K562 (cell line): ENCODE measurements at regions not wholly inside any gene's neighbourhood (a gene's known extent, or its start where the extent isn't known, plus 50 kb on each side); places are given as distances from the start of the nearest gene placed in this dataset.
A peak's percentile ranks its signal among the peaks of the same experiment; 100 is the strongest.

Source experiments
- BACH1 ChIP-seq: fragments of 200-800 bp; sonication (Bioruptor generic); IDR thresholded peaks from 2 replicates; pipeline ENCODE4 v1.6.1; 2016; ENCODE audit warnings: missing genetic modification characterization, missing compliant biosample characterization
- BHLHE40 ChIP-seq: IDR thresholded peaks from 2 replicates; pipeline ENCODE4 v1.6.1; 2011; ENCODE audit warnings: low read length, improper control_type of control experiment
- BRD4 ChIP-seq: fragments of 200-600 bp; sonication (generic); IDR thresholded peaks from 2 replicates; pipeline ENCODE4 v1.6.1; 2017; ENCODE audit warnings: inconsistent platforms
- CTCF ChIP-seq, 3 experiments: IDR thresholded peaks in 2 of 3; conservative IDR thresholded peaks in 1 of 3; 2 replicates each; pipeline ENCODE4 v1.5.1; 2011 to 2012; ENCODE audit warnings: low read length in 3 of 3, mild to moderate bottlenecking in 3 of 3, control low read depth in 2 of 3, improper control_type of control experiment in 1 of 3, inconsistent platforms in 1 of 3, low read depth in 1 of 3, mixed read lengths in 1 of 3, moderate library complexity in 1 of 3; ENCODE audit not compliant: insufficient read depth in 2 of 3
- CXXC5 ChIP-seq: fragments of 250-450 bp; sonication (Bioruptor Pico); IDR thresholded peaks from 2 replicates; pipeline ENCODE4 v1.8.0; 2022; ENCODE audit warnings: inconsistent platforms, mild to moderate bottlenecking, moderate library complexity
- DIDO1 ChIP-seq: fragments of 450-650 bp; IDR thresholded peaks from 2 replicates; pipeline ENCODE4 v1.6.1; 2016; ENCODE audit warnings: low read depth, missing biosample characterization, missing genetic modification characterization
- E2F6 ChIP-seq, 2 experiments: IDR thresholded peaks; 2 replicates each; pipeline ENCODE4 v1.6.1; 2011; ENCODE audit warnings: borderline replicate concordance in 1 of 2, control low read depth in 1 of 2, low read depth in 1 of 2, low read length in 1 of 2, mild to moderate bottlenecking in 1 of 2, mixed read lengths in 1 of 2, moderate library complexity in 1 of 2; ENCODE audit not compliant: insufficient read depth in 1 of 2, insufficient read length in 1 of 2, poor library complexity in 1 of 2, severe bottlenecking in 1 of 2; ENCODE audit errors: extremely low read depth in 1 of 2
- FIP1L1 ChIP-seq: fragments of 200-400 bp; formaldehyde crosslinking; IDR thresholded peaks from 2 replicates; pipeline ENCODE4 v1.6.1; 2018; ENCODE audit warnings: mild to moderate bottlenecking, low read depth, low read length; ENCODE audit not compliant: poor library complexity, severe bottlenecking
- FOXJ2 ChIP-seq: fragments of 200-800 bp; sonication (Bioruptor generic); IDR thresholded peaks from 2 replicates; pipeline ENCODE4 v1.6.1; 2016; ENCODE audit warnings: missing genetic modification characterization, missing compliant biosample characterization
- MED1 ChIP-seq: sonication (generic); formaldehyde crosslinking; IDR thresholded peaks from 2 replicates; pipeline ENCODE4 v1.8.1; 2023; ENCODE audit warnings: missing genetic modification reagents, borderline replicate concordance
- MLLT1 ChIP-seq, 2 experiments: fragments of 450-650 bp; IDR thresholded peaks; 2 replicates each; pipeline ENCODE4 v1.6.1; 2016
- MTA2 ChIP-seq: fragments of 450-650 bp; IDR thresholded peaks from 2 replicates; pipeline ENCODE4 v1.6.1; 2016; ENCODE audit warnings: low read depth
- MTA3 ChIP-seq: fragments of 450-650 bp; formaldehyde crosslinking; IDR thresholded peaks from 2 replicates; pipeline ENCODE4 v1.6.1; 2017; ENCODE audit warnings: mild to moderate bottlenecking, borderline replicate concordance
- MYC ChIP-seq, 2 experiments: fragments of 250-450 bp in 1 of 2; sonication (Bioruptor Pico) in 1 of 2; IDR thresholded peaks; 2 replicates each; pipeline versions ENCODE4 v1.5.1 to v1.6.1; 2012 to 2021; ENCODE audit warnings: low read depth in 2 of 2, borderline replicate concordance in 1 of 2, improper control_type of control experiment in 1 of 2, low read length in 1 of 2, mild to moderate bottlenecking in 1 of 2, moderate library complexity in 1 of 2
- NFRKB ChIP-seq: fragments of 450-650 bp; IDR thresholded peaks from 2 replicates; pipeline ENCODE4 v1.6.1; 2016; ENCODE audit warnings: low read depth
- OTX1 ChIP-seq: fragments of 450-650 bp; formaldehyde crosslinking; IDR thresholded peaks from 2 replicates; pipeline ENCODE4 v1.4.0; 2022; ENCODE audit warnings: mild to moderate bottlenecking
- RBBP5 ChIP-seq: fragments of 200-600 bp; sonication (generic); IDR thresholded peaks from 2 replicates; pipeline ENCODE4 v1.6.1; 2012; ENCODE audit warnings: borderline replicate concordance, mild to moderate bottlenecking, low read length, control low read depth, inconsistent platforms; ENCODE audit not compliant: insufficient read depth, poor library complexity, severe bottlenecking
- SMARCC2 ChIP-seq: fragments of 450-650 bp; IDR thresholded peaks from 2 replicates; pipeline ENCODE4 v1.6.1; 2017; ENCODE audit warnings: antibody characterized with exemption, moderate library complexity, mild to moderate bottlenecking, low read depth
- TFE3 ChIP-seq: fragments of 450-650 bp; formaldehyde crosslinking; IDR thresholded peaks from 2 replicates; pipeline ENCODE4 v1.4.0; 2020; ENCODE audit warnings: mild to moderate bottlenecking, mixed read lengths

- TF ChIP-seq FIP1L1 (no peak), MTA2 (peak; percentile 94), BHLHE40 (peak; percentile 67), SMARCC2 (peak; percentile 82), MYC (IDR thresholded peaks at IDR 0.05; ENCODE audit: low read depth, low read length) (peak; percentile 75), MYC (CRISPR knock-in tag; IDR thresholded peaks at IDR 0.05; ENCODE audit: borderline replicate concordance, low read depth) (no peak), MLLT1 (IDR thresholded peaks at IDR 0.05) (peak in 1 of 2 experiments; percentile 62; a peak in 1 of 4 replicates), CXXC5 (CRISPR knock-in tag) (0 out of 2 replicates have a peak, but pooled peaks have one; percentile 24), CTCF (IDR thresholded peaks at IDR 0.05 in 2 of 3, conservative IDR thresholded peaks at IDR 0.05 in 1 of 3; ENCODE audit: insufficient read depth in 2 of 3, low read depth in 1 of 3, low read length in 3 of 3) (no peak), TFE3 (CRISPR knock-in tag) (no peak), E2F6 (IDR thresholded peaks at IDR 0.05; ENCODE audit: borderline replicate concordance in 1 of 2, extremely low read depth in 1 of 2, insufficient read depth in 1 of 2, insufficient read length in 1 of 2, low read depth in 1 of 2, low read length in 1 of 2, poor library complexity in 1 of 2, severe bottlenecking in 1 of 2) (no peak), FOXJ2 (tag) (peak; percentile 56; the same call in 1 of the 2 replicates), OTX1 (no peak), BACH1 (tag) (no peak), DIDO1 (tag) (no peak), RBBP5 (peak; percentile 48), MTA3 (peak; percentile 86), MED1 (CRISPR knock-in tag) (no peak), BRD4 (0 out of 2 replicates have a peak, but pooled peaks have one; percentile 50), NFRKB (0 out of 2 replicates have a peak, but pooled peaks have one; percentile 6)
Measured at GRCh38 chr4:71857713-71858451, 74.0 kb upstream of the GC start (continued).
